Tibial nerve (tissue), 4 donors: ENCODE measurements at regions not wholly inside any gene's neighbourhood (a gene's known extent, or its start where the extent isn't known, plus 50 kb on each side); places are given as distances from the start of the nearest gene placed in this dataset.

Source experiments
- EP300 ChIP-seq, 2 donors: sonication (generic); formaldehyde crosslinking; IDR thresholded peaks; one replicate each; pipeline ENCODE4 v1.6.1; 2017; ENCODE audit warnings: antibody characterized with exemption in 2 of 2, mild to moderate bottlenecking in 1 of 2
- TF ChIP-seq, protein P1 (sequence below), 5 experiments: fragments of 200-600 bp in 3 of 5; fragments of 450-650 bp in 2 of 5; sonication (generic) in 3 of 5; IDR thresholded peaks; one replicate each; pipeline ENCODE4 v1.5.1; 2016 to 2019; ENCODE audit warnings: antibody characterized with exemption in 5 of 5, mild to moderate bottlenecking in 3 of 5, moderate library complexity in 2 of 5

DNA sequence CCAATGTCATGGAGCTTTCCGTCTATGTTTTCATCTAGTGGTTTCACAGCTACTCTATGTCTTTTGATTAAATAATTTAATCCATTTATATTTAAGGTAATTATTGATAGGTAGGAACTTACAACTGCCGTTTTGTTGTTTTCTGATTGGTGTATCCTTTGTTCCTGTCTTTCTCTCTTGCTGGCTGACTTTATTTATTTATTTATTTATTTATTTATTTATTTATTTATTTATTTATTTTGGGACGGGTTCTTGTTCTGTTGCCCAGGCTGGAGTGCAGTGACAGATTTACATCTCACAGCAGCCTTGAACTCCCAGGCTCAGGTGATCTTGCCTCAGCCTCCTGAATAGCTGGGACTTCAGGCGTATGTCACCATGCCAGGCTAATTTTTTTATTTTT is 299.2 kb upstream of the COL8A1 start:
- TF ChIP-seq, protein P1, sequence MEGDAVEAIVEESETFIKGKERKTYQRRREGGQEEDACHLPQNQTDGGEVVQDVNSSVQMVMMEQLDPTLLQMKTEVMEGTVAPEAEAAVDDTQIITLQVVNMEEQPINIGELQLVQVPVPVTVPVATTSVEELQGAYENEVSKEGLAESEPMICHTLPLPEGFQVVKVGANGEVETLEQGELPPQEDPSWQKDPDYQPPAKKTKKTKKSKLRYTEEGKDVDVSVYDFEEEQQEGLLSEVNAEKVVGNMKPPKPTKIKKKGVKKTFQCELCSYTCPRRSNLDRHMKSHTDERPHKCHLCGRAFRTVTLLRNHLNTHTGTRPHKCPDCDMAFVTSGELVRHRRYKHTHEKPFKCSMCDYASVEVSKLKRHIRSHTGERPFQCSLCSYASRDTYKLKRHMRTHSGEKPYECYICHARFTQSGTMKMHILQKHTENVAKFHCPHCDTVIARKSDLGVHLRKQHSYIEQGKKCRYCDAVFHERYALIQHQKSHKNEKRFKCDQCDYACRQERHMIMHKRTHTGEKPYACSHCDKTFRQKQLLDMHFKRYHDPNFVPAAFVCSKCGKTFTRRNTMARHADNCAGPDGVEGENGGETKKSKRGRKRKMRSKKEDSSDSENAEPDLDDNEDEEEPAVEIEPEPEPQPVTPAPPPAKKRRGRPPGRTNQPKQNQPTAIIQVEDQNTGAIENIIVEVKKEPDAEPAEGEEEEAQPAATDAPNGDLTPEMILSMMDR (IDR thresholded peaks at IDR 0.05) = no peak
- no peak for TF ChIP-seq EP300 (IDR thresholded peaks at IDR 0.05)
